H1 (cell line): ENCODE measurements at regions not wholly inside any gene's neighbourhood (a gene's known extent, or its start where the extent isn't known, plus 50 kb on each side); places are given as distances from the start of the nearest gene placed in this dataset.

ENCODE experiments used
- CHD1 ChIP-seq: IDR thresholded peaks from 2 replicates; pipeline ENCODE4 v1.6.1; 2012; ENCODE audit warnings: low read depth, low read length, improper control_type of control experiment
- CTCF ChIP-seq, 3 experiments: IDR thresholded peaks; 1 replicate in 2 of 3; 2 replicates in 1 of 3; pipeline versions ENCODE4 v1.5.1 to v1.6.1; 2011; ENCODE audit warnings: low read length in 3 of 3, mild to moderate bottlenecking in 3 of 3, inconsistent platforms in 2 of 3, low read depth in 1 of 3, moderate library complexity in 1 of 3; ENCODE audit not compliant: insufficient read depth in 1 of 3; ENCODE audit errors: control extremely low read depth in 1 of 3
- EGR1 ChIP-seq: IDR thresholded peaks from 2 replicates; pipeline ENCODE4 v1.6.1; 2011; ENCODE audit warnings: low read depth, low read length, borderline replicate concordance
- RNF2 ChIP-seq: fragments of 200-900, 300-1000 bp; sonication (generic); IDR thresholded peaks from 2 replicates; pipeline ENCODE4 v1.7.1; 2016; ENCODE audit warnings: borderline replicate concordance, low read depth, mild to moderate bottlenecking, antibody characterized with exemption, low read length; ENCODE audit not compliant: poor library complexity, severe bottlenecking; ENCODE audit errors: missing control alignments
- SP4 ChIP-seq: IDR thresholded peaks from 2 replicates; pipeline ENCODE4 v1.6.1; 2012; ENCODE audit warnings: low read length, inconsistent platforms

- no peak for TF ChIP-seq CHD1
- TF ChIP-seq RNF2 = no peak
- TF ChIP-seq CTCF (IDR thresholded peaks at IDR 0.05; ENCODE audit: control extremely low read depth in 1 of 3, insufficient read depth in 1 of 3, low read depth in 1 of 3, low read length in 3 of 3) = no peak
- TF ChIP-seq SP4 = no peak
- no peak for TF ChIP-seq EGR1
These were observed 359.4 kb downstream of the NPHP4 start for GRCh38 chr1:5632814-5633213.
